ENCODE measurements at regions not wholly inside any gene's neighbourhood (a gene's known extent, or its start where the extent isn't known, plus 50 kb on each side); places are given as distances from the start of the nearest gene placed in this dataset.
A peak's percentile ranks its signal among the peaks of the same experiment; 100 is the strongest.
"Not testable (repeated sequence)": the region's sequence is repeated elsewhere in the genome, so short reads cannot be mapped to it uniquely, and the experiment has no call there.

GRCh38 chr15:92705764-92706163 lies 50.2 kb upstream of the FAM174B start:
- intact Hi-C loops (cut with DNase I): no loop called here
- DNase-seq (ENCODE audit: low spot score): no peak
- no peak for ATAC-seq

- intact Hi-C loops (cut with DNase I): no loop called here
- ATAC-seq: no peak
Measured at GRCh38 chr15:92706201-92706600, 50.6 kb upstream of the FAM174B start.

GRCh38 chr15:92707880-92708551 lies 52.4 kb upstream of the FAM174B start:
- intact Hi-C loops (cut with DNase I): no loop called here
- DNase-seq (ENCODE audit: low spot score) (no peak), ATAC-seq (no peak)

More at GRCh38 chr15:92706201-92706600, 50.6 kb upstream of the FAM174B start:
- no peak for DNase-seq (ENCODE audit: low spot score)

- DNase-seq (ENCODE audit: low spot score) (no peak), ATAC-seq (no peak)
- intact Hi-C loops (cut with DNase I): no loop called here
Measured at GRCh38 chr15:92708635-92709034, 53.1 kb upstream of the FAM174B start.

GRCh38 chr15:92709110-92709790 lies 53.7 kb upstream of the FAM174B start:
- DNase-seq (ENCODE audit: low spot score) (no peak), ATAC-seq (no peak)
- intact Hi-C loops (cut with DNase I): no loop called here

GRCh38 chr15:92711457-92711831 lies 55.9 kb upstream of the FAM174B start:
- DNase-seq (ENCODE audit: low spot score) (no peak), ATAC-seq (no peak)
- intact Hi-C loops (cut with DNase I): no loop called here

GRCh38 chr15:92714077-92714476 lies 58.5 kb upstream of the FAM174B start:
- intact Hi-C loops (cut with DNase I): no loop called here
- DNase-seq (ENCODE audit: low spot score) (peak; percentile 63), ATAC-seq (peak; percentile 71)

- peak; percentile 89 for DNase-seq (ENCODE audit: low spot score)
- peak; percentile 95 for ATAC-seq
- intact Hi-C loops (cut with DNase I): loop anchor here (5.0 kb wide), 1 partner anchor 192 kb away; no protein-coding TSS in a partner anchor
Measured at GRCh38 chr15:92714477-92715401, 59.2 kb upstream of the FAM174B start.

GRCh38 chr15:92715758-92716157 lies 60.2 kb upstream of the FAM174B start:
- peak; percentile 70 for ATAC-seq
- intact Hi-C loops (cut with DNase I): loop anchor here (5.0 kb wide), 1 partner anchor 193 kb away; no protein-coding TSS in a partner anchor
- no peak for DNase-seq (ENCODE audit: low spot score)

GRCh38 chr15:92719021-92719420 lies 63.4 kb upstream of the FAM174B start:
- intact Hi-C loops (cut with DNase I): loop anchor here (5.0 kb wide), 1 partner anchor 197 kb away; no protein-coding TSS in a partner anchor

GRCh38 chr15:92724144-92724543 lies 68.6 kb upstream of the FAM174B start:
- intact Hi-C loops (cut with DNase I): no loop called here
- DNase-seq (ENCODE audit: low spot score) (no peak), ATAC-seq (no peak)

More at GRCh38 chr15:92719021-92719420, 63.4 kb upstream of the FAM174B start:
- no peak for ATAC-seq
- DNase-seq (ENCODE audit: low spot score): no peak

- DNase-seq (ENCODE audit: low spot score) (no peak), ATAC-seq (no peak)
- intact Hi-C loops (cut with DNase I): no loop called here
Measured at GRCh38 chr15:92725171-92725570, 69.6 kb upstream of the FAM174B start.

- intact Hi-C loops (cut with DNase I): no loop called here
- no peak for ATAC-seq
Measured at GRCh38 chr15:92728266-92728665, 72.7 kb upstream of the FAM174B start.

GRCh38 chr15:92733090-92733933 lies 77.7 kb upstream of the FAM174B start:
- no peak for DNase-seq (ENCODE audit: low spot score)
- ATAC-seq: no peak
- intact Hi-C loops (cut with DNase I): no loop called here

More at GRCh38 chr15:92728266-92728665, 72.7 kb upstream of the FAM174B start:
- no peak for DNase-seq (ENCODE audit: low spot score)

GRCh38 chr15:92733934-92734521 lies 78.5 kb upstream of the FAM174B start:
- intact Hi-C loops (cut with DNase I): no loop called here
- DNase-seq (ENCODE audit: low spot score): no peak

GRCh38 chr15:92739246-92739645 lies 83.7 kb upstream of the FAM174B start:
- ATAC-seq; DNase-seq (ENCODE audit: low spot score); intact Hi-C loops (cut with DNase I): not testable (repeated sequence)

More at GRCh38 chr15:92733934-92734521, 78.5 kb upstream of the FAM174B start:
- ATAC-seq: peak; percentile 70

GRCh38 chr15:92745845-92746271 lies 90.3 kb upstream of the FAM174B start:
- ATAC-seq (no peak), DNase-seq (ENCODE audit: low spot score) (no peak)
- intact Hi-C loops (cut with DNase I): no loop called here

GRCh38 chr15:92747047-92747446 lies 91.5 kb upstream of the FAM174B start:
- DNase-seq (ENCODE audit: low spot score): no peak
- ATAC-seq: no peak
- intact Hi-C loops (cut with DNase I): no loop called here
